GM18870 (cell line): ENCODE measurements at regions not wholly inside any gene's neighbourhood (a gene's known extent, or its start where the extent isn't known, plus 50 kb on each side); places are given as distances from the start of the nearest gene placed in this dataset.
"Not testable (repeated sequence)": the region's sequence is repeated elsewhere in the genome, so short reads cannot be mapped to it uniquely, and the experiment has no call there.

Source experiments
- ATAC-seq: cut with Tn5 transposase; IDR thresholded peaks from one replicate; pipeline ENCODE4 v1.9.1; 2021; ENCODE audit warnings: moderate library complexity; ENCODE audit not compliant: unreplicated experiment

DNA sequence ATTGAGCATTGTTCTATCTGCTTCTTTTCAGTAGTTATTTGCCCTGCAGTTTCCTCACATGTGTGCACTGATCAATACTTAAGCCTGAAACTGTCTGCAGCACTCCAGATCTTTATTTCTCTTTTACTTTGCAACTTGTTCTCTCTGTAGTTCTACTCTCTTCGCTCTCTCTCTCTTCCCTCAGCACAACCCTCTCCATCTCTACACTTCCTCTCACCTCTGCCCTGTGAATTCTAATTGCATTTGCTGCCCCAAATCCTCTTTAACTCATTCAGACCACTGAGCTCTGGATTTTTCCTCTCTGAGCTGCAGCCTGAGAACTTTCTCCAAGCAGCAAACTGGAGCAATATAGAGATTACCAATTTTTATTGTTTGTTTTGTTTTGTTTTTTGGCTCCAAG is 1035.5 kb downstream of the FSCB start:
- ATAC-seq: no peak

DNA sequence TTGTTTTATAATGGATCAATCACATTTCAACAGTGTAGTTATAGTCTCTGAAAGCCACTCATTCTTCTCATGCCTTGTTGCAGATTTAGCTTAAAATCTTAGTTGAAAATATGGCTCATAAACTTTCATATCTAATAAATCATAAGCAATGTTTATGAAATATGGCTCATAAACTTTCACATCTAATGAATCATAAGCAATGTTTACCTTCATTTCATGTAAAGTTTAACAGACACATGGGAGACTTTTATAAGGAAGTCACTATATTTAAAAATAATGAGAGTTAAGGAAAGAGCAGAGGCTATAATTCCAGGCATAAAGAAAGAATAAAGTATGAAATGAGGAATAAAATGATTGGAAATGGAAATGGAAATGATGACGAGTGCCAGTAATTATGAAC is 1042.1 kb downstream of the FSCB start:
- no peak for ATAC-seq

DNA sequence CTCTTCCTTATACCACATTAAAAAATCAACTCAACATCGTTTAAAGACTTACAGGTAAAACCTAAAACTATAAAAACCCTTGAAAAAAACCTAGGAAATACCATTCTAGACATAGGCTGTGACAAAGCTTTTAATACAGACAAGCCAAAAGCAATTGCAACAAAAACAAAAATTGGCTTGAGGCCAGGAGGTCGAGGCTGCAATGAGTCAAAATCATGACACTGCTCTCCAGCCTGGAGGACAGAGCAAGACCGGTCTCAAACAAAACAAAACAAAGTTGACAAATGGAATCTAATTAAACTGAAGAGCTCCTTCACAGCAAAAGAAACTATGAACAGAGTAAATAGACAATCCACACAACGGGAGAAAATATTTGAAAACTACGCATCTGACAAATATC is 1057.8 kb downstream of the FSCB start:
- ATAC-seq: no peak

- ATAC-seq: no peak
Measured at GRCh38 chr14:43438056-43438455, 1069.0 kb downstream of the FSCB start.

GRCh38 chr14:43418324-43418723 is 1088.8 kb downstream of the FSCB start:
- ATAC-seq: no peak

DNA sequence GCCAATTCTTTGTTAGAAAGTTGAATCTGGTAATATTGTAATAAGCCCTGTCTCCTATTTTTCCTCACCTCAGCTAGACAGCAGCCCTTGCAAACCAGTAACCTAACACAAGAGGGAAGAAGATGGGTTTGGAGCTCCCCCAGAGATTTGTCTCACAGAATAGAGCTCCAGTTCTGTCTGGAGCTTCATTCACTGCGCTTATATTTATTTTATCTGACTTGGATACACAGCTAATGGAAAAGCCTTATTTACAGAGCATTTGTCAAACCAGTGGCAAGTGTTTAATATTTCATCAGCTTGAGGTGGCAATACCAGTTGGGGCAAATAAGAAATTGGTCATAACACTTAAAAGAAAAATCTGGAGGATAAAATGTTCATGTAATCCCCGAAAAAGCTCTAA is 1094.0 kb downstream of the FSCB start:
- no peak for ATAC-seq

DNA sequence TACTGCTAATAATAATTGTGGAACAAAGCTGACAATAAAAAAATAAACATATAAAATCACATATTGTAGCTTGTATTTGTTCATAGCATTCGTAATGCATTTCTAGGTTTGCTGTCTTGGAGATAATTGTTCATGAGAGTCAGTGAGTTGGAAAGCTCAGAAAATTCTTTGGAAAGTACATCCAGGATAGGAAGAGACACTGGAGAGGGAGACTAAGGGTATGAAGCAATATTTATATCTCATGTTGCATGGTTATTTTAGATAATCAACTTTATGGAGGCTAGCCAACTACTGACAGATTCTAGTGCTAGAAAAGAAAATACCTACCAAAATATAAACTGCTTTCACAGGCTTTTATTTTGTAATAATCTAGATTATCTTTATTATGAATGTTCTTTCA is 1095.2 kb downstream of the FSCB start:
- no peak for ATAC-seq

DNA sequence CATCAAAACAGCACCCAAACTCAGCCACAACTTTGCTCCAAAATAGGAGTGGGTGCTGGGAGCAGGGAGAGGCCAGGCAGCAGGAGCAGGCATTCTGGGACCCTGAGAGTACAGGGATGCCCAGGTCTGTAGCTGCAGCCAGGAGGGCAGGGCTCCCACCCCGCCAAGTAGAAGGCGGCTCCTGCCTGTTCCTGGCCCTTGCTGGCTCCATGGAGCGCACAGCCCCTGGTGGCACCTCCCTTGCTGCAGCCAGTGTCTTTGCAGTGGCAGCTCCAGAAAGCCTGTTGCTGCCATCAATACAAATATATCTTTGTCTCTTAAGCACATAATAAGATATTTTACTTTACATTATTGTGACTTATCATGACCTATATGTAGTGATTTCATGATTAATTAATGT is 1096.5 kb downstream of the FSCB start:
- ATAC-seq: no peak

DNA sequence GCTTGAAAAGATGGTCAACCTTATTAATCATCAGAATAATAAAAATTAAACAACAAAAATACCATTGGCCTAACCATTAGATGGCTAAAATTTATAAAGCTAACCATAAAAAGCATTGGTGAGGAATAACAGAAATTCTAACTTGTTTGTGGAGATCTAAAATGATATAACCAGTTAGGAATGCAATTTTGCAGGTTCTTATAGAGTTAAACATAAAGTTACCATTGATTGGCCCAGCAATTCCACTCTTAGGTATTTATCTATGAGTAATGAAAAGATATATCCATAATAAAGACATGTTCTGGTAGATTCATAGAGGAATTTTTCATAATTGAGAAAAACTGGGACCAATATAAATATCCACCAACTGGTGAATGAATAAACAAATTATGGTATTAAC is 1098.6 kb downstream of the FSCB start:
- ATAC-seq: no peak

DNA sequence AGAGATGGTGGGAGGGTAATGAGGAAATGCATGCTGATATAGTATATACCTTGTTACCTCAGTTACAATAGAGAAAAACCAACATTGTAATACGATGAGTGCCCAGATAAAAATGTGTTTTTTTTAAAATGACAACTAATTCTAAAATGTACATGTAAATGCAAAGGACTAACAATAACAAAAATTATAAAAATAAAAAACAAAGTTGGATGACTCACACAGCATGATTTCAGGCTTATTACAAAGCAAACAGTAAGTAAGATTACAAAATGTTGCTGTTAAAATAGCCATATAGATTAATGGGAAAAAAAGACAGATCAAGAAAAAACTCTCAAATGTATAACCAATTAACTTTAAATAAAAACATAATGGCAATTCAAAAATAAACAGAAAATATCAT is 1099.4 kb downstream of the FSCB start:
- ATAC-seq: no peak

GRCh38 chr14:43406931-43407330 is 1100.2 kb downstream of the FSCB start:
- no peak for ATAC-seq

DNA sequence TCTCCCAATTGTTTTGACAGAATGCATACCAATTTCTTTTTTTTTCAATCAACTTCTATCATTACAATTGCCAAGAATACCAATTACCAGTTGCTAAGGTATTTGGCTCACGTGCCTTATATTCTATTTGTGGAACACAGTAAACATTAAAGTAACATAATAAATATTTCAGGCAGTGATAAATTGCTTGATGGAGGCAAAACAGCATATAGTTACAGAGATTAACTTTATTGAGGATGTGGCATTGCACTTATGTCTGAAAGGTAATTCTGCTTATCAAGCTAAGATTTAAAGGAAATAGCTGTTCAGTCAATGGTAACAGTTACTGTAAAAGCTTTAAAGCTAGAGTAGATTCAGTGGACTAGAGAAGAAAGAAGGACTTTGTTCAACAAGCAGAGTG is 1107.8 kb downstream of the FSCB start:
- no peak for ATAC-seq

- not testable (repeated sequence) for ATAC-seq
Measured at GRCh38 chr14:43370565-43370896, 1136.6 kb downstream of the FSCB start.

- no peak for ATAC-seq
Measured at GRCh38 chr14:43369710-43370564, 1137.1 kb downstream of the FSCB start.

- ATAC-seq: no peak
Measured at GRCh38 chr14:43362586-43362985, 1144.5 kb downstream of the FSCB start.

DNA sequence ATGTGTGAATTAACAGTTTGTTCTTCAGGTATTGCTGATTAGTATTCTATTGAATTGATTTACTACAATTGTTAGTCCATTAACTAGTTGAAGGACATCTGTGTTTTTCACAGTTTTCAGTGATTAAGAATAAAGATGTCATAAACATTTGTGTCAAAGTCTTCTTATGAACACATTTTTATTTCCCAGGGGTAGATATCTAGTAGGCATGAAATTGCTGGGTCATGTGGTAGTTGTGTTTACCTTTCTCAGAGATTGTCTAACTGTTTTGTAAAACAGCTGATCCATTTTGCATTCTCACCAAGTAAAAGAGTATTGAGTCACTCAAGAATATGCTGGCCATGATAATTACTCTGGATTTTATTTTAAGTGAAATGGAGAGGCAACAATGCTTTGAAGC is 1145.3 kb downstream of the FSCB start:
- no peak for ATAC-seq

- no peak for ATAC-seq
Measured at GRCh38 chr14:43360239-43360638, 1146.8 kb downstream of the FSCB start.

GRCh38 chr14:43359317-43359716 is 1147.8 kb downstream of the FSCB start:
- no peak for ATAC-seq

DNA sequence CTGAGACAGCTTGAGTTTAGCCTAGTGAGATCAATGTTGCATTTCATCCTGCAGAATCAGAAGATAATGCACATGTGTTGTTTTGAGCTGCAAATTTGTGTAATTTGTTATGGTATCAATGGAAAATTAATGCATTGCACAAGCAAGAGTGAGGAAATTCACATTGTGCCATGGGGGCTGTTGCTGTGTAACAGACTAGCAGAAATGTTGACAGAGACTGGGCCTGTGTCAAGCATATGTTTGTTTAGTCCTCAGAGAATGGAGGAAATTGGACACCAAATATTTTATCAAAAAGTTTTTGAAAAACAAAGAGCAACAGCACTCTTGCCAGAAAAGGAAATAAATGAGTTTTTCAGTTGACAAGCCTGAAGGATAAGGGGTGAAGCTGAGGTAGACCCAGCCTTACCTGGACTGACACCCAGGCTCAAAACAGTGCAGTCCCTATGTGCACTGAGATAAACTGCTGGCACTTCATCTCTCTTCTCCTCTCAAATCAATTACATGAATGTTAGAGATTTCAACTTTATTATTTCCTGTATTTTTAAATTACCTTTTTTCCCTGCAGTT is 1150.0 kb downstream of the FSCB start:
- no peak for ATAC-seq

DNA sequence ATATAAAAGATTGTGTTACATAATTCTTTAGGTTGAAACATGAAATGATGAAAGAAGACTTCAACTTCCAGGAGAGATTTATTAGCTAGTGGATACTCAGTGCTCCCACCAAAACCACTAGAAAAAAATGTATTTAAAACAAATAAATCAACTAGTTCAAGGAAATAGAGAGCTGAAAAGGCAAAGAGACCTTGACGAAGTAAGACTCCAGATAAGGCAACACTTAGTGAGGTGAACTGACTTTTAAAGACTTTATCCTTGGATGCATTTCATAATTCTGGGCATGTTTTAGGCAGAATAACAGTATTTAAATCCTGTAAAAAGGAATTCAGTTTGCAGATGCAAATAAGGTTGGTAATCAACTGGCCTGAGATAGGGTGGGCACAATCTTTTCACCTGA is 1150.7 kb downstream of the FSCB start:
- ATAC-seq: no peak

DNA sequence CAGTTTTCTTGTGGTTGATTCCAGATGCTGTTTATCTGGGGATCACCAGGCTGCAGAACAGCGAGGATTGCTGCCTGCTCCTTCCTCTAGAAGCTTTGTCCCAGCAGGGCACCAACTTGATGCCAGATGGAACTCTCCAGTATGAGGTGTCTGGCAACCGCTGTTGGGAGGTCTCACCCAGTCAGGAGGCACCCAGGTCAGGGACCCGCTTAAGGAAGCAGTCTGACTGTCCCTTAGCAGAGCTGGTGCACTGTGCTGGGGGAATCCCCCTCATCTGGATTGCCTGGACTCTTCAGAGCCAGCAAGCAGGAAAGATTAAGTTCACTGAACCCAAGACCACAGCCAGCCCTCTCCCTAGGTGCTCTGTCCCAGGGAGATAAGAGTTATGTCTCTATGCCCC is 1165.2 kb downstream of the FSCB start:
- no peak for ATAC-seq

- no peak for ATAC-seq
Measured at GRCh38 chr14:43338713-43339112, 1168.4 kb downstream of the FSCB start.

DNA sequence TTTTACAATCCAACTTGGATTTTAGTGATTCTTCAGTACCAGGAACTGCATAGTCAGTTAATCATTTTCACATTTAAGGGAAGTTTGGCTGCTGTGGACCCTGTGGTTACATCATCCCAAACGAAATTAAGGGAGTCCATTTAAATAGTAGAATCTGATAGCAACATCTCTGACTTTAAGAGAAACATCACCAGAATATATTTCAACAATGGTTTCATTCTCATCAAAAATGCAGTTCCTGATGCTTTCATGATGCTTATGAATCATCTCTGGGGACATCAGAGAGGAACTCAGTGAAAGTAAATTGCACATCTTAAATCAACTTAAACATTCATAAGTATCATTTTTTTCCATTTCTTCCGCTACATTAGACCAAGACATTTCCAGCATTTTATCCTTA is 1170.7 kb downstream of the FSCB start:
- ATAC-seq: no peak
